RPMI7951 (cell line): ENCODE measurements at regions not wholly inside any gene's neighbourhood (a gene's known extent, or its start where the extent isn't known, plus 50 kb on each side); places are given as distances from the start of the nearest gene placed in this dataset.
A peak's percentile ranks its signal among the peaks of the same experiment; 100 is the strongest.

Source experiments
- DNase-seq: peaks from one replicate; pipeline ENCODE4 v3.0.0-alpha.2; 2012; ENCODE audit warnings: low read depth

GRCh38 chr4:19999276-19999675, 252.4 kb upstream of the SLIT2 start:
- DNase-seq = no peak

GRCh38 chr4:19993242-19993641, 258.5 kb upstream of the SLIT2 start:
- DNase-seq = no peak

GRCh38 chr4:19992471-19993093, 259.1 kb upstream of the SLIT2 start:
- no peak for DNase-seq

- DNase-seq = peak; percentile 65
These were observed 264.0 kb upstream of the SLIT2 start for GRCh38 chr4:19987746-19988145.

GRCh38 chr4:19983072-19983471, 268.6 kb upstream of the SLIT2 start:
- peak; percentile 29 for DNase-seq

GRCh38 chr4:19982556-19982955, 269.1 kb upstream of the SLIT2 start:
- DNase-seq = peak; percentile 14

GRCh38 chr4:19971829-19972228, 279.9 kb upstream of the SLIT2 start:
- DNase-seq = no peak

- no peak for DNase-seq
These were observed 282.2 kb upstream of the SLIT2 start for GRCh38 chr4:19969492-19969891.

- DNase-seq = peak; percentile 47
These were observed 290.6 kb upstream of the SLIT2 start for GRCh38 chr4:19961091-19961490.

- DNase-seq = no peak
These were observed 292.9 kb upstream of the SLIT2 start for GRCh38 chr4:19958848-19959247.

GRCh38 chr4:19947349-19947748, 304.4 kb upstream of the SLIT2 start:
- peak; percentile 62 for DNase-seq

GRCh38 chr4:19945979-19946380, 305.7 kb upstream of the SLIT2 start:
- peak; percentile 100 for DNase-seq

- DNase-seq = no peak
These were observed 306.2 kb upstream of the SLIT2 start for GRCh38 chr4:19945501-19945900.

- DNase-seq = peak; percentile 76
These were observed 306.9 kb upstream of the SLIT2 start for GRCh38 chr4:19944806-19945205.

GRCh38 chr4:19944251-19944650, 307.5 kb upstream of the SLIT2 start:
- DNase-seq = no peak

GRCh38 chr4:19941434-19941833, 310.3 kb upstream of the SLIT2 start:
- peak; percentile 39 for DNase-seq

- no peak for DNase-seq
These were observed 310.8 kb upstream of the SLIT2 start for GRCh38 chr4:19940861-19941260.

- peak; percentile 81 for DNase-seq
These were observed 315.2 kb upstream of the SLIT2 start for GRCh38 chr4:19936476-19936875.

GRCh38 chr4:19930742-19931141, 321.0 kb upstream of the SLIT2 start:
- no peak for DNase-seq

GRCh38 chr4:19927381-19927780, 324.3 kb upstream of the SLIT2 start:
- peak; percentile 17 for DNase-seq

GRCh38 chr4:19925516-19925915, 326.2 kb upstream of the SLIT2 start:
- no peak for DNase-seq

- peak; percentile 33 for DNase-seq
These were observed 326.9 kb upstream of the SLIT2 start for GRCh38 chr4:19924761-19925160.

- no peak for DNase-seq
These were observed 336.4 kb upstream of the SLIT2 start for GRCh38 chr4:19915276-19915675.

- DNase-seq = no peak
These were observed 338.1 kb upstream of the SLIT2 start for GRCh38 chr4:19913650-19914049.
